ENCODE measurements at regions not wholly inside any gene's neighbourhood (a gene's known extent, or its start where the extent isn't known, plus 50 kb on each side); places are given as distances from the start of the nearest gene placed in this dataset.

DNA sequence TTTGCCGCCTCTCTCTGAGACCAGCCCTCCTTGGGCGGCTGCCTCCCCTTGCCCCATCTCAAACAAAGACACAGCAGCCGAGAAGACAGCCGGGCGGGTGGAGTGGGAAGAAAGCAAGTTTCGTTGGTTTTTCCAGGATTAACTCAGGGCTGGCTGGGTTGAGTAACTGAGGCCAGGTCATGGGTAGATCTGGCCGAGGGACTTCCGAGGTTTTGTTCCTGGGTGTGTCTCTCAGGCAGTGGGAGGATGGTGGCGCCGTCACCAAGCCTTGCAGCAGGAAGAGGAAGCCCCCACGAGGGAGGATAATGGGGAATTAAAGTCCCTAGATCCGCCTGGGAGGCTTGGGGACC, 167.2 kb downstream of the TTLL2 start:
- Histone ChIP-seq H3K27ac (no peak overlapping the region), H3K27me3 (peaks cover 13% of the 10 kb centered on the region), H3K4me3 (no peak overlapping the region), H3K4me1 (peaks cover 6% of the 10 kb centered on the region), H3K9me3 (no peaks in the 10 kb centered on the region), H3K36me3 (no peaks in the 10 kb centered on the region)
- TF ChIP-seq POLR2AphosphoS5 (IDR thresholded peaks at IDR 0.05) (no peak), POLR2A (IDR thresholded peaks at IDR 0.05) (no peak), EP300 (IDR thresholded peaks at IDR 0.05) (no peak)
- TF ChIP-seq, protein P1, sequence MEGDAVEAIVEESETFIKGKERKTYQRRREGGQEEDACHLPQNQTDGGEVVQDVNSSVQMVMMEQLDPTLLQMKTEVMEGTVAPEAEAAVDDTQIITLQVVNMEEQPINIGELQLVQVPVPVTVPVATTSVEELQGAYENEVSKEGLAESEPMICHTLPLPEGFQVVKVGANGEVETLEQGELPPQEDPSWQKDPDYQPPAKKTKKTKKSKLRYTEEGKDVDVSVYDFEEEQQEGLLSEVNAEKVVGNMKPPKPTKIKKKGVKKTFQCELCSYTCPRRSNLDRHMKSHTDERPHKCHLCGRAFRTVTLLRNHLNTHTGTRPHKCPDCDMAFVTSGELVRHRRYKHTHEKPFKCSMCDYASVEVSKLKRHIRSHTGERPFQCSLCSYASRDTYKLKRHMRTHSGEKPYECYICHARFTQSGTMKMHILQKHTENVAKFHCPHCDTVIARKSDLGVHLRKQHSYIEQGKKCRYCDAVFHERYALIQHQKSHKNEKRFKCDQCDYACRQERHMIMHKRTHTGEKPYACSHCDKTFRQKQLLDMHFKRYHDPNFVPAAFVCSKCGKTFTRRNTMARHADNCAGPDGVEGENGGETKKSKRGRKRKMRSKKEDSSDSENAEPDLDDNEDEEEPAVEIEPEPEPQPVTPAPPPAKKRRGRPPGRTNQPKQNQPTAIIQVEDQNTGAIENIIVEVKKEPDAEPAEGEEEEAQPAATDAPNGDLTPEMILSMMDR (IDR thresholded peaks at IDR 0.05) = no peak
- WGBS = 52% methylated on average over 12 of the region's 12 CpGs
- no peak for DNase-seq (ENCODE audit: low spot score in 2 of 2)

DNA sequence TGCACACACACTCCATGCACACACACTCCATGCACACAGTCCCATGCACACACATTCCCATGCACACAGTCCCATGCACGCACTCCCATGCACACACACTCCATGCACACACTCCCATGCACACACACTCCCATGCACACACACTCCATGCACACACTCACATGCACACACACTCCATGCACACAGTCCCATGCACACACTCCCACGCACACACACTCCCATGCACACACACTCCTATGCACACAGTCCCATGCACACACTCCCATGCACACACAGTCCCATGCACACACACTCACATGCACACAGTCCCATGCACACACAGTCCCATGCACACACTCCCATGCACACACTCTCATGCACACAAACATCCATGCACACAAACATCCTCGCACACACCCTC, 168.4 kb downstream of the TTLL2 start:
- TF ChIP-seq, protein P1 (IDR thresholded peaks at IDR 0.05) = no peak
- TF ChIP-seq POLR2AphosphoS5 (IDR thresholded peaks at IDR 0.05) (no peak), POLR2A (IDR thresholded peaks at IDR 0.05) (no peak), EP300 (IDR thresholded peaks at IDR 0.05) (no peak)
- no peaks in the 10 kb centered on the region for H3K36me3 ChIP-seq
- no peak for DNase-seq (ENCODE audit: low spot score in 2 of 2)
- no peaks in the 10 kb centered on the region for H3K9me3 ChIP-seq
- no peak overlapping the region for H3K4me3 ChIP-seq
- peaks cover 13% of the 10 kb centered on the region for H3K27me3 ChIP-seq
- WGBS = 89% methylated on average over 3 of the region's 3 CpGs
- no peak overlapping the region for H3K27ac ChIP-seq
- peaks cover 6% of the 10 kb centered on the region for H3K4me1 ChIP-seq

DNA sequence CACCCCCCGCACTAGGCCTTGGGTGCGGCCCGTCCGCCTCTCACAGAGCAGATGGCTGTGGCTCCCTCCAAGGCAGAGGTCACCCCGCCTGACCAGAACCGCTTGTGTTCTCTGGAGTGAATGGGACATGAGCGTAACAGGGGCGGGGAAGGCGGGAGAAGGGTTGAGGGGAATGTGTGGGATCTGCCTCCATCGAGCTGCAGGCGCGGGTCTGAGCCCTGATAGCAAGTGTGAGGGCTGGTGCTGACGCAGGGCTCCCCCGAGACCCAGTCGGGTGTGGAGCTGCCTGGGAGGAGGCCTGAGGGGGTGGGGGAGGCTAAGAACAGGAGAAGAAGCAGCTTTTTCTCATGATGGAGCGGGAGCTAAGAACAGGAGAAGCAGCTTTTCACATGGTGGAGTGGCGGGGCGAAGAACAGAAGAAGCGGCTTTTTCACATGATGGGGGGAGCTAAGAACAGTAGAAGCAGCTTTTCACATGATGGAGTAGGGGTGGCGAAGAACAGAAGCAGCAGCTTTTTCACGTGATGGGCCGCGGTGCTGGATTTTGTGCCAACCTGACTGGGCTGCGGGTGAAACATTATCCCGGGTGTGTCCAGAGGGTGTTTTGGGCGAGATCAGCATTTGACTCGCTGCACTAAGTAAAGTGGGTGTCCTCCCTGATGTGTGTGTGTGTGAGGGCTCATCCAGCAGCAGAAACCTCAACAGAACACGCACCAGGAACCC, 169.3 kb downstream of the TTLL2 start:
- H3K27me3 ChIP-seq = peaks cover 13% of the 10 kb centered on the region
- DNase-seq (ENCODE audit: low spot score in 2 of 2) = no peak
- TF ChIP-seq, protein P1 (IDR thresholded peaks at IDR 0.05) = no peak
- TF ChIP-seq EP300 (IDR thresholded peaks at IDR 0.05) (no peak), POLR2A (IDR thresholded peaks at IDR 0.05) (no peak), POLR2AphosphoS5 (IDR thresholded peaks at IDR 0.05) (no peak)
- H3K27ac ChIP-seq = no peak overlapping the region
- peaks cover 6% of the 10 kb centered on the region for H3K4me1 ChIP-seq
- H3K9me3 ChIP-seq = no peaks in the 10 kb centered on the region
- H3K4me3 ChIP-seq = no peak overlapping the region
- WGBS = 68% methylated on average over 26 of the region's 28 CpGs
- no peaks in the 10 kb centered on the region for H3K36me3 ChIP-seq

DNA sequence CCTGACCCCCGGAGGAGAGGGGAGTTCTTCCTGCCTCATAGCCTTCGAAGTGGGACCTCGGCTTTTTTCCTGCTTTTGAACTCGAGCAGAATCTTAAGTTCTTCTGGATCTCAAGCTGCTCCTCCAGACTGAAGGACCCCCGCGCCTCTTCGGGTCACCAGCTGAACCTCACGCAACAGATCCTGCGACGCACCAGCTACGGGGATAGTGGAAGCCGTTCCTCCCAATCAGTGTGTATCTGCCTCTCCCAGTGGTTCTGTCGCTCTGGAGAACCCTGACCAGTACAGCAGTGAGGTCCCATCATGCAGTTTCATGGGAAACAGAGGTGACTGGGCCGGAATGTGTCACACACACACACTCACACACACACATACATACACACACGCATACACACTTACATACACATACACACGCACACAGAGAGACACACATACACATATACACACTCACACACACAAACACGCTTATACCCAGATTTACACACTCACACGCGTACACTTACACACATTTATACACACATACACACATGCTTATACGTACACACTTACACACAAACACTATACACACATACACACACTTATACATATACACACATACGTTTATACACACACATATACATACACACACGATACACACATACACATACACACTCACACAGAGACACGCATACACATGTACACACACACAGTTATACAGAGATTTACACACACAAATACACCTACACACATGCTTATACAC, 170.0 kb downstream of the TTLL2 start:
- no peak for TF ChIP-seq EP300 (IDR thresholded peaks at IDR 0.05)
- no peak for TF ChIP-seq POLR2A (IDR thresholded peaks at IDR 0.05)
- TF ChIP-seq, protein P1 (IDR thresholded peaks at IDR 0.05) = no peak
- no peak for TF ChIP-seq POLR2AphosphoS5 (IDR thresholded peaks at IDR 0.05)
- no peak overlapping the region for H3K27ac ChIP-seq
- 84% methylated on average over 23 of the region's 23 CpGs for WGBS

More for the DNA sequence above, 170.0 kb downstream of the TTLL2 start:
- Histone ChIP-seq H3K4me1 (peaks cover 6% of the 10 kb centered on the region), H3K36me3 (no peaks in the 10 kb centered on the region), H3K9me3 (no peaks in the 10 kb centered on the region), H3K27me3 (peaks cover 13% of the 10 kb centered on the region), H3K4me3 (no peak overlapping the region)
- no peak for DNase-seq (ENCODE audit: low spot score in 2 of 2)

Measured in suprapubic skin (tissue), 4 donors.